ENCODE measurements at regions not wholly inside any gene's neighbourhood (a gene's known extent, or its start where the extent isn't known, plus 50 kb on each side); places are given as distances from the start of the nearest gene placed in this dataset.

- Histone ChIP-seq H3K9ac (ENCODE audit: extremely low read depth, low read length, poor library complexity, severe bottlenecking) (no peak overlapping the region), H3K27ac (ENCODE audit: low read depth, low read length) (peak overlapping the region; percentile 69)
Observed at GRCh38 chr11:22559416-22559815, 66.2 kb downstream of the FANCF start.

GRCh38 chr11:22558664-22559063 is 67.0 kb downstream of the FANCF start:
- Mint-ChIP-seq H3K36me3 (ENCODE audit: low read depth) (no peaks in the 10 kb centered on the region), H3K27ac (no peak overlapping the region), H3K9me3 (peaks cover 2% of the 10 kb centered on the region), H3K4me3 (no peak overlapping the region), H3K27me3 (ENCODE audit: insufficient read depth) (no peaks in the 10 kb centered on the region), H3K4me1 (no peaks in the 10 kb centered on the region)
- WGBS, 2 experiments (ENCODE audit: insufficient coverage in 1 of 2, insufficient read length in 1 of 2): 89 to 100% methylated on average over 2 to 4 of the region's 4 CpGs
- peak overlapping the region; percentile 69 for H3K27ac ChIP-seq (ENCODE audit: low read depth, low read length)
- no peaks in the 10 kb centered on the region for H3K4me1 ChIP-seq (ENCODE audit: control insufficient read depth, insufficient read depth, low read length)
- no peak overlapping the region for H3K9ac ChIP-seq (ENCODE audit: extremely low read depth, low read length, poor library complexity, severe bottlenecking)
- H3K9me3 ChIP-seq (ENCODE audit: control insufficient read depth, low read length): no peaks in the 10 kb centered on the region
- no peaks in the 10 kb centered on the region for H3K36me3 ChIP-seq (ENCODE audit: control insufficient read depth, insufficient read depth, low read length)
- H3K27me3 ChIP-seq (ENCODE audit: control insufficient read depth, insufficient read depth, low read length, poor library complexity, severe bottlenecking): no peaks in the 10 kb centered on the region
- DNase-seq: no peak
- no peak for TF ChIP-seq CTCF (conservative IDR thresholded peaks at IDR 0.05)
- H3K4me3 ChIP-seq (ENCODE audit: low read length): no peak overlapping the region

More at GRCh38 chr11:22559416-22559815, 66.2 kb downstream of the FANCF start:
- no peak for DNase-seq
- Histone ChIP-seq H3K9me3 (ENCODE audit: control insufficient read depth, low read length) (no peaks in the 10 kb centered on the region), H3K4me1 (ENCODE audit: control insufficient read depth, insufficient read depth, low read length) (no peaks in the 10 kb centered on the region), H3K27me3 (ENCODE audit: control insufficient read depth, insufficient read depth, low read length, poor library complexity, severe bottlenecking) (no peaks in the 10 kb centered on the region), H3K4me3 (ENCODE audit: low read length) (no peak overlapping the region), H3K36me3 (ENCODE audit: control insufficient read depth, insufficient read depth, low read length) (no peaks in the 10 kb centered on the region)
- 100% methylated on average over 2 of the region's 2 CpGs for WGBS, 2 experiments (ENCODE audit: insufficient coverage in 1 of 2, insufficient read length in 1 of 2)
- TF ChIP-seq CTCF (conservative IDR thresholded peaks at IDR 0.05): no peak
- H3K27me3 Mint-ChIP-seq (ENCODE audit: insufficient read depth): no peaks in the 10 kb centered on the region
- H3K4me1 Mint-ChIP-seq: no peaks in the 10 kb centered on the region
- H3K27ac Mint-ChIP-seq: no peak overlapping the region
- H3K4me3 Mint-ChIP-seq: no peak overlapping the region
- H3K9me3 Mint-ChIP-seq: peaks cover 2% of the 10 kb centered on the region
- no peaks in the 10 kb centered on the region for H3K36me3 Mint-ChIP-seq (ENCODE audit: low read depth)

- Histone ChIP-seq H3K27me3 (ENCODE audit: control insufficient read depth, insufficient read depth, low read length, poor library complexity, severe bottlenecking) (no peaks in the 10 kb centered on the region), H3K27ac (ENCODE audit: low read depth, low read length) (no peak overlapping the region), H3K36me3 (ENCODE audit: control insufficient read depth, insufficient read depth, low read length) (no peaks in the 10 kb centered on the region), H3K4me1 (ENCODE audit: control insufficient read depth, insufficient read depth, low read length) (no peaks in the 10 kb centered on the region), H3K4me3 (ENCODE audit: low read length) (no peak overlapping the region), H3K9ac (ENCODE audit: extremely low read depth, low read length, poor library complexity, severe bottlenecking) (no peak overlapping the region), H3K9me3 (ENCODE audit: control insufficient read depth, low read length) (no peaks in the 10 kb centered on the region)
- H3K4me1 Mint-ChIP-seq: no peaks in the 10 kb centered on the region
- H3K27me3 Mint-ChIP-seq (ENCODE audit: insufficient read depth): no peaks in the 10 kb centered on the region
- TF ChIP-seq CTCF (conservative IDR thresholded peaks at IDR 0.05): no peak
- no peaks in the 10 kb centered on the region for H3K9me3 Mint-ChIP-seq
- WGBS, 2 experiments (ENCODE audit: insufficient coverage in 1 of 2, insufficient read length in 1 of 2): 89 to 91% methylated on average over 1 to 2 of the region's 2 CpGs
- no peaks in the 10 kb centered on the region for H3K36me3 Mint-ChIP-seq (ENCODE audit: low read depth)
- no peak overlapping the region for H3K27ac Mint-ChIP-seq
- no peak for DNase-seq
- H3K4me3 Mint-ChIP-seq: no peak overlapping the region
Observed at GRCh38 chr11:22556381-22556780, 69.2 kb downstream of the FANCF start.
